GM12878 (cell line): ENCODE measurements at regions not wholly inside any gene's neighbourhood (a gene's known extent, or its start where the extent isn't known, plus 50 kb on each side); places are given as distances from the start of the nearest gene placed in this dataset.

Source experiments
- ATAC-seq: fragments of 200-7000 bp; cut with Tn5 transposase; 3 replicates; pipeline ENCODE4 v1.9.1; 2020; ENCODE audit warnings: mild to moderate bottlenecking, moderate library complexity
- BruUV-seq: library from RNA; stranded (reverse); fragments of 400-500 nt; replicated peaks from 2 replicates; lab custom pipeline; 2021; lab: Mats Ljungman, UMichigan
- CTCF ChIA-PET: fragments of 300-600 bp; sonication (Branson Sonifier 250); formaldehyde crosslinking; extraction: SDS; loops from one replicate; lab custom pipeline; 2021; ENCODE audit warnings: inconsistent platforms; lab: Yijun Ruan, JAX
- POLR2A ChIA-PET: fragments of 350-600 bp; formaldehyde crosslinking; extraction: SDS; loops from one replicate; lab custom pipeline; 2021; ENCODE audit warnings: inconsistent platforms; lab: Charles Lee
- RAD21 ChIA-PET: fragments of 300-600 bp; sonication (Branson Sonifier 250); formaldehyde crosslinking; loops from one replicate; lab custom pipeline; 2023; ENCODE audit warnings: antibody characterized with exemption; ENCODE audit not compliant: unreplicated experiment; lab: Charles Lee
- SMC1A ChIA-PET: fragments of 300-600 bp; sonication (Branson Sonifier 250); formaldehyde crosslinking; loops from one replicate; lab custom pipeline; 2023; ENCODE audit not compliant: unreplicated experiment, uncharacterized antibody; lab: Charles Lee
- DNase-seq: peaks from one replicate; pipeline ENCODE4 v3.0.0-alpha.2; 2011; ENCODE audit warnings: low read depth, low spot score
- FAIRE-seq: peaks from 3 replicates; lab custom pipeline; 2011; peaks lifted over from hg19 to GRCh38; lab: Jason Lieb, UNC
- H2AFZ ChIP-seq: 2 replicates; pipeline ENCODE4 v1.6.0; 2011; ENCODE audit warnings: low read depth, low read length, control low read depth; ENCODE audit not compliant: control insufficient read depth
- H3K27ac ChIP-seq: 2 replicates; pipeline ENCODE4 v1.5.1; 2011; ENCODE audit warnings: control low read depth; ENCODE audit not compliant: control insufficient read depth, insufficient read depth
- H3K27me3 ChIP-seq, 2 experiments: replicated peaks in 1 of 2; 2 replicates each; pipeline versions ENCODE4 v1.6.0 to v1.6.1; 2011; ENCODE audit warnings: low read length in 1 of 2; ENCODE audit not compliant: control insufficient read depth in 2 of 2, insufficient read depth in 2 of 2
- H3K36me3 ChIP-seq, 2 experiments: 2 replicates each; pipeline ENCODE4 v1.5.1; 2011; ENCODE audit warnings: low read length in 1 of 2; ENCODE audit not compliant: control insufficient read depth in 2 of 2, insufficient read depth in 2 of 2
- H3K4me1 ChIP-seq: 2 replicates; pipeline ENCODE4 v1.6.1; 2011; ENCODE audit warnings: mild to moderate bottlenecking, low read length, moderate library complexity, mixed read lengths; ENCODE audit not compliant: control insufficient read depth, insufficient read depth
- H3K4me2 ChIP-seq: 2 replicates; pipeline ENCODE4 v1.6.0; 2011; ENCODE audit warnings: control low read depth; ENCODE audit not compliant: control insufficient read depth, insufficient read depth
- H3K4me3 ChIP-seq: fragments of 200-600 bp; sonication (generic); 2 replicates; pipeline ENCODE4 v1.5.1; 2016
- H3K79me2 ChIP-seq: 2 replicates; pipeline ENCODE4 v1.6.0; 2011; ENCODE audit warnings: low read length; ENCODE audit not compliant: control insufficient read depth, insufficient read depth
- H3K9ac ChIP-seq: 2 replicates; pipeline ENCODE4 v1.8.0; 2011; ENCODE audit warnings: low read length, control low read depth, mixed read lengths; ENCODE audit not compliant: control insufficient read depth, insufficient read depth
- H3K9me3 ChIP-seq: replicated peaks from 3 replicates; pipeline ENCODE4 v1.5.1; 2011; ENCODE audit warnings: mild to moderate bottlenecking, low read length; ENCODE audit not compliant: control insufficient read depth, insufficient read depth
- H4K20me1 ChIP-seq: 2 replicates; pipeline ENCODE4 v1.6.0; 2011; ENCODE audit not compliant: control insufficient read depth, insufficient read depth
- SRF ChIP-seq, 2 experiments: IDR thresholded peaks; 2 replicates each; pipeline ENCODE4 v1.6.1; 2011; ENCODE audit warnings: low read depth in 2 of 2, low read length in 2 of 2, mild to moderate bottlenecking in 1 of 2, moderate library complexity in 1 of 2
- YY1 ChIP-seq: IDR thresholded peaks from 2 replicates; pipeline ENCODE4 v1.6.1; 2011; ENCODE audit warnings: low read depth, mild to moderate bottlenecking, low read length
- WGBS: methylation state at CpG from one replicate; pipeline ENCODE4 v1.1.6; 2016; ENCODE audit warnings: low lambda C conversion rate; ENCODE audit not compliant: insufficient replicate concordance, insufficient coverage; ENCODE audit errors: missing lambda C conversion rate; 5-methylcytosine and 5-hydroxymethylcytosine counted together
- in situ Hi-C: fragments of 300-500 bp; cut with MboI; formaldehyde crosslinking; loops from 9 replicates; pipeline ENCODE4 v1.14.3; 2018; ENCODE audit warnings: mixed read lengths
- intact Hi-C: fragments of 100-400 bp; cut with micrococcal nuclease; formaldehyde crosslinking; loops from one replicate; pipeline ENCODE4 v1.14.2; 2022; ENCODE audit not compliant: unreplicated experiment
- TF ChIP-seq, protein P1 (sequence below): IDR thresholded peaks from 2 replicates; pipeline ENCODE4 v1.6.1; 2012; ENCODE audit warnings: improper control_type of control experiment, low read depth, low read length; ENCODE audit not compliant: insufficient replicate concordance

GRCh38 chr6:153568628-153569027, 437.5 kb upstream of the RGS17 start:
- ChIA-PET CTCF (no interaction called here), POLR2A (no interaction called here), SMC1A (no interaction called here), RAD21 (no interaction called here)
- no peak for ATAC-seq
- Histone ChIP-seq H3K4me2 (no peak overlapping the region), H4K20me1 (no peaks in the 10 kb centered on the region; the same call in 1 of the 2 replicates), H2AFZ (no peak overlapping the region), H3K9me3 (no peaks in the 10 kb centered on the region), H3K4me3 (no peak overlapping the region), H3K36me3 (no peaks in the 10 kb centered on the region), H3K27me3 (no peaks in the 10 kb centered on the region), H3K79me2 (no peaks in the 10 kb centered on the region), H3K9ac (no peak overlapping the region), H3K4me1 (no peaks in the 10 kb centered on the region), H3K27ac (no peak overlapping the region)
- no peak for FAIRE-seq
- intact Hi-C loops (no loop called here), in situ Hi-C loops (no loop called here)
- DNase-seq = no peak
- TF ChIP-seq YY1 = no peak
- TF ChIP-seq, protein P1, sequence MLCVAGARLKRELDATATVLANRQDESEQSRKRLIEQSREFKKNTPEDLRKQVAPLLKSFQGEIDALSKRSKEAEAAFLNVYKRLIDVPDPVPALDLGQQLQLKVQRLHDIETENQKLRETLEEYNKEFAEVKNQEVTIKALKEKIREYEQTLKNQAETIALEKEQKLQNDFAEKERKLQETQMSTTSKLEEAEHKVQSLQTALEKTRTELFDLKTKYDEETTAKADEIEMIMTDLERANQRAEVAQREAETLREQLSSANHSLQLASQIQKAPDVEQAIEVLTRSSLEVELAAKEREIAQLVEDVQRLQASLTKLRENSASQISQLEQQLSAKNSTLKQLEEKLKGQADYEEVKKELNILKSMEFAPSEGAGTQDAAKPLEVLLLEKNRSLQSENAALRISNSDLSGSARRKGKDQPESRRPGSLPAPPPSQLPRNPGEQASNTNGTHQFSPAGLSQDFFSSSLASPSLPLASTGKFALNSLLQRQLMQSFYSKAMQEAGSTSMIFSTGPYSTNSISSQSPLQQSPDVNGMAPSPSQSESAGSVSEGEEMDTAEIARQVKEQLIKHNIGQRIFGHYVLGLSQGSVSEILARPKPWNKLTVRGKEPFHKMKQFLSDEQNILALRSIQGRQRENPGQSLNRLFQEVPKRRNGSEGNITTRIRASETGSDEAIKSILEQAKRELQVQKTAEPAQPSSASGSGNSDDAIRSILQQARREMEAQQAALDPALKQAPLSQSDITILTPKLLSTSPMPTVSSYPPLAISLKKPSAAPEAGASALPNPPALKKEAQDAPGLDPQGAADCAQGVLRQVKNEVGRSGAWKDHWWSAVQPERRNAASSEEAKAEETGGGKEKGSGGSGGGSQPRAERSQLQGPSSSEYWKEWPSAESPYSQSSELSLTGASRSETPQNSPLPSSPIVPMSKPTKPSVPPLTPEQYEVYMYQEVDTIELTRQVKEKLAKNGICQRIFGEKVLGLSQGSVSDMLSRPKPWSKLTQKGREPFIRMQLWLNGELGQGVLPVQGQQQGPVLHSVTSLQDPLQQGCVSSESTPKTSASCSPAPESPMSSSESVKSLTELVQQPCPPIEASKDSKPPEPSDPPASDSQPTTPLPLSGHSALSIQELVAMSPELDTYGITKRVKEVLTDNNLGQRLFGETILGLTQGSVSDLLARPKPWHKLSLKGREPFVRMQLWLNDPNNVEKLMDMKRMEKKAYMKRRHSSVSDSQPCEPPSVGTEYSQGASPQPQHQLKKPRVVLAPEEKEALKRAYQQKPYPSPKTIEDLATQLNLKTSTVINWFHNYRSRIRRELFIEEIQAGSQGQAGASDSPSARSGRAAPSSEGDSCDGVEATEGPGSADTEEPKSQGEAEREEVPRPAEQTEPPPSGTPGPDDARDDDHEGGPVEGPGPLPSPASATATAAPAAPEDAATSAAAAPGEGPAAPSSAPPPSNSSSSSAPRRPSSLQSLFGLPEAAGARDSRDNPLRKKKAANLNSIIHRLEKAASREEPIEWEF = no peak
- no peak for TF ChIP-seq SRF (IDR thresholded peaks at IDR 0.05; ENCODE audit: low read depth in 2 of 2, low read length in 2 of 2)
- no TSS peak for BruUV-seq
- 92% methylated on average over 1 of the region's 1 CpG for WGBS
